Fibroblast of skin of back (primary cell): ENCODE measurements at regions not wholly inside any gene's neighbourhood (a gene's known extent, or its start where the extent isn't known, plus 50 kb on each side); places are given as distances from the start of the nearest gene placed in this dataset.
"Not testable (repeated sequence)": the region's sequence is repeated elsewhere in the genome, so short reads cannot be mapped to it uniquely, and the experiment has no call there.

Source experiments
- DNase-seq: peaks from one replicate; pipeline ENCODE4 v3.0.0-alpha.2; 2013

DNA sequence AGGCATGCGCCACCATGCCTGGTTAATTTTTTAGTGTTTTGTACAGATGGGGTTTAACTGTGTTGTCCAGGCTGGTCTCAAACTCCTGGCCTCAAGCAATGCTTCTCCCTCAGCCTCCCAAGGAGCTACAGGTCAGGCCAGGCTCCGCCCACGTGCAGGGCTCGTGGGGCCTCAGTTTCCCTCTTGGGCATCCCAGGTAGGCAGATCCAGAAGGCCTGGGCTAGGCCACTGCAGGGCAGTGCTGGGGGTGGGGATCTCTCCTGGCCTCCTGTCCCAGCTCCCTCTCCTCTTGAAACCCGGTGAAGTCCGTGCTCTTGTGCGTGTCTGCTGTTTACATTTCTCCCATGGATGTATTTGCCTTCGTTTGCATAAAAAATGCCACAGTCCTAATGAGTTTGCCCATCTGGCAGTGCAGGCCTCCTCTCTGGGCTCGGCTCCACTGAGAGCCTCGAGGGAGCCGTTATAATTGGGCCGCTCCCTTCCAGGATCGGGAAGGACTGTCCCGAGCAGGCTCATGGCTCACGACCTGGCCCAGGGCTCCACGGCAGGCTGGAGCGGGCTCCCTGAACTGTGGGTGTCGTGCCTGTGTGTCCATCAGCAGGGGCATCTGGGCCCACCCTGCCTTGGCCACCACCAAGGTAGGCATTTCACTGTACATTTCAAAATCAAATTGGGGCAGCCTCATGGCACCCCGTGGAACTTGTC lies 52.6 kb upstream of the RUFY1 start:
- no peak for DNase-seq

DNA sequence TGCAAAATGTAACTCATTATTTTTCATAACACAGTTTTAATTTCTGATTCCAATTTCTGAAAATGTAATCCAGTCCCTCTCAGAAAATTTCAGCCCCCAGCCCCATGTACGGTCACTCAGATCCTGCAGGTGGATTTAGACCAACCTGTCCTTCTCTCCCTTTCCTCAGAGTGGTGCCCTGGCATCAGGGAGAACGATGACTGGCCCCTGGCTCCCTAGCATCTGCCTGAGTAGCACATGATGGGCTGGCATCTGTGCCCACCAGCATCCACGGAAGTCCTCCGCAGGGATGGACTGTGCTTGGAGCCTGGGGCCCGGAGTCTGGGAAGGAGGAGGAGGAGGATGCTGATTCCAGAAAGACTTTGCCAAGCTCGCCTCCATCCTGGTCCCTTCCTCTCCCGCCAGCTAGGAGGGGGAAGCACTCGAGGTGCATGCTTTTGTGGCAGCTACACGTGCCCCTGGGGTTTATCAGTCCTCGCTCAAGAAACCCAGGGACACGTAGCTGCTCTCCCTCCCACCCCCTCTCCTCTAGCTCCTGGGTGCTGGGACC lies 54.4 kb upstream of the RUFY1 start:
- no peak for DNase-seq

DNA sequence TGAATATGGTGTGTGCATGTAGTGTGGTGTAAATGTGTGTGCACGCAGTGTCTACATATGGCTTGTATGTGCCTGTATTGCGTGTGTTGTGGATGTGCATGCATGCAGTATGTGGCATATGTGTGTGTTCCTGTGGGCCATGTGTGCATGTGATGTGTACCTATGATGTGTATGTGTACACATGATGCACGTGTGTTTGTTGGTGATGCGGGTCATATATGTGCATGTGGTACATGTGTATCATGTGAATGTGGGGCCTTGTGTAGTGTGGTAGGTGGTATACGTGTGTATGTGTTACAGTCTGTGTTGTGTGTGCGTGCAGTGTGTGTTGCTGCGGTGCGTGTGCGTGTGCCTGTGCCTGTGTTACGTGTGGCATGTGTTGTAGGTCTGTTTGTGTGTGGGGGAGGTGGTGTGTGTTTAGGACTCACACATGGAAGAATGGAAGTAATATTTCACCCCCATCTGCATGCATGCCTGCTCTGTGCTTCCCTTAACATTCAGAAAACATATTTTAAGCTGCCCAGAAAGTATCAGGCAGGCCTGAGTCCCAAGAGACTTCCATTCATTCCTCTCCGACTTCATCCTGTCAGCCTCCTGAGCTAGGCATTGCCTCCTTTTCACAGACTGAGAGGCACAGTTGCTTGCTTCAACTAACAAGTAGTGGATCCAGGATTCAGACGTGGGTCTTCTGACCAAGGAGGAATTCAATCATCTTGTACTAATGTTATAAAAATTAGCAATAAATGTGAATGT lies 55.4 kb upstream of the RUFY1 start:
- no peak for DNase-seq

DNA sequence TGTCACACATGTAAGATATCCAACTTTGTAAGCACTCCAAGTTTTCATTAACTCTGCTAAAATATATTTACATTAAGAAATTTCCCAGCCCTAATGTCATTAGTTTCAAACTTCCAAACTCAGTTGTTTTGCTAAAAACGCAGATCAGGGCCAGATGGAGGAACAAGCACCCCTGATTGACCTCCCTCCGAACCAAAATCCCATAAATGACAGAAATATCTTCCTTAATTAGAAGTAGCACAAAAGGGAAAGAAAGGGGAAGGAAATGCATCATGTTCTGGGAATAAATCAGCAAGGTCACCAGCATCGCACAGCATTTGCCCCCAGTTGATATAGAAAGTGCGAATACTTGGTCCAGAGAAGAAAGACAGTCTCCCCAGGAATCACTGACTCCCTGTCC lies 61.4 kb upstream of the RUFY1 start:
- no peak for DNase-seq

DNA sequence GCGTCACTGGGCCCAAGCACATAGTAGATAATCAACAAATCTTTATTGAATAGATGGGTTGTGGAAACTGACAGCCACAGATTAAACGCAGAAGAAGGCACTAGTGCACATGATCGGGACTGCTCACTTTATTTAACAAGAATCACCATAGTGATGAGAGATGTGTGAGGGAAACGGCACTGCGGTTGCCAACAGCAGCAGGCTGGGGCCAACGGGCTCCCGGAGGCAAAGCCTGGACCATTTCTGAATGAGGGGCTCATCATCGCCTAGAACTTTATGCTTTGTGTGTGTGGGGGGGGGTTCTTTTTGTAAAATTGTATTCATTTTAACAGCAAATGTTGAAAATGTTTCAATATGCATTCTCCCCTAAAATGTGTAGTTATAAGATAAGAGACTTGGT lies 61.9 kb upstream of the RUFY1 start:
- DNase-seq = no peak

DNA sequence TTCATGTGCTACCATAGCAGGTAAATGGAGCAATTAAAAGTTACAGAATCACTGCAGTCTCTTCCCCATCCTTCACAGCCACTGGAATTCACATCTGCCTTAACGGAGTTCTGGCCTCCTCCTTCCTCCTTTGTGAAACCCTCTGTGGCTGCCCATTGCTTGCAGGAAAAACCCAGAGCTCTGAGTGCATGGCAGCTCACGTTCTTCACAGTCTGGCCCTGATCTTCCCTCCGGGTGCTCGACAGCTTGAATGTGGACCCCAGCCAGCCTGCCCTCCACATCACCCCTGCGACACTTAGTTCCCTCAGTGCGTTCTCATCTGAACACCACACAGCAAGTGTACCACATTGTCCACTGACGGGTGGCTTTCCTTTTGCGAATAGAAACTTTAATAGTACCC lies 63.2 kb upstream of the RUFY1 start:
- DNase-seq = no peak

DNA sequence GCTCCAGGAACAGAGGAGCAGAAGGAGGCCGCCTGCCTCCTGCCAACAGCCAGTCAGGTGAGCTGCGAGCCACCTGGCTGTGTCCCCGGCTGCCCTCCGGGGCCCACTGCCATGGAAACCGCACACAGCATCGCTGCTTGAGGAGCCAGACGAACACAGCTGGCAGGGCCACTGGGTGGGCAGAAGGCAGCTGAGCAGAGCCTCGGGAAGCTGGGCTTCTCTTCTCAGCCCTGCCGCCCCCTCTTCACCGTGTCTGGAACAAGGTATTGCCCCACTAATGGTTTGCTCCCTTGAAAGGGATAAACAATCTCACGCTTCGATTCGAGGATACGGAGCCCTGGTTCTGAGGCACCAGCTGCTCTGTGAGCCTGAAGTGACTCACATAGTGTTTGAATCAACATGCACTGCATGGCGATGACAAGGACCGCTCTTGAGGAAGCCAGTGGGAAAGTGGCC lies 63.7 kb upstream of the RUFY1 start:
- DNase-seq = no peak

DNA sequence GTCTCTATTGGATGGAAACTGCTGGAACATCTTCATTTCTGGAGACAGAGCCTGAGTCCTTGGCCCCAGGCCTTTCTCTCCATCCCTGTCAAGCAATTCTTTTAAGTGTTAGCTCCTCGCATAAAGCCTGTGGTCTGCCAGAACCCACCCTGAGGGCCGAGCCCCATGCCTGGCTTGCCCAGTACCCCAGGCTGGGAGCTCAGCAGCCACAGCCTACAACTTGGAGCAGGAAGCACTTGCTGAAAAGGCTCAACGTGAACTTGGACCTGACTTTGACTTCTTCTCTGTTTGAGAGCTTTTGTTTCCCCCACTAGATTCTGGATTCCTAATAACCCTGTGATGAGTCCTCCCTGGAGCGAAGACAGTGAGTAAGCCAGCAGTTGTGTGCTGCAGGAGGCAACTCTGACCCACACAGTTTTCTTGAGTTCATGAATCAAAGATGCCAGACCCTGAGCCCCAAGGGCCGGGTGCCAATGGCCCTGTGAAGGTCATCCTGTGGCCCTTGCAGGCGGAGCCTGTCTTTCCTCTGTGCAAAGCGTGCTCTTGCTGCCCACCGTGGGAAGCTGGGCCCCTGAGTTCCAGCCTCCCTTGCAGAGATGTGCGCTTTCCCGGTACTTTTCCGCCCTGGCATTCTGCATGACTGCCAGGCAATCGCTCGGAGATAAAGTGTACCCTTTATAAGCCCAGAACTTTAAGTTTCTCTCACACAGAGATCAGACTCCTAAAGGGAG lies 64.3 kb upstream of the RUFY1 start:
- DNase-seq = no peak

DNA sequence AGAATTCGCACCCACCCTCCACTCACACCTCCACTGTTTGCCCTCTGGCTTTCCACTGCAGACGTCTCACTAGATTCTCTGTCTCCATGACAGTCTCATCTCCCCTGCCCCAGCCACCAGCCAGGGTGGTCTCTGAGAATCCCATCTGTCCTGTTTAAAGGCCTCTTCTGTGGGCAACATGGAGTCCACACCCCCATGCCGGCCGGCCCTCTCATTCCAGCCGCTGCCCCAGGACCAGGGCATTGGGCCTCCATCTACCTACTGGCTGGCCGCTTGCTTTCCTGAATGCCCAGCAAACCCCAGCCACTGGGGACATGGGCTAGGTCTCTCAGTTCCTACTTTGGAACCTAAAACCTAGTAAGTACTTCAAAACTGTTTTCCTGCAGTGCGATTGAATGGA lies 65.6 kb upstream of the RUFY1 start:
- DNase-seq = no peak

DNA sequence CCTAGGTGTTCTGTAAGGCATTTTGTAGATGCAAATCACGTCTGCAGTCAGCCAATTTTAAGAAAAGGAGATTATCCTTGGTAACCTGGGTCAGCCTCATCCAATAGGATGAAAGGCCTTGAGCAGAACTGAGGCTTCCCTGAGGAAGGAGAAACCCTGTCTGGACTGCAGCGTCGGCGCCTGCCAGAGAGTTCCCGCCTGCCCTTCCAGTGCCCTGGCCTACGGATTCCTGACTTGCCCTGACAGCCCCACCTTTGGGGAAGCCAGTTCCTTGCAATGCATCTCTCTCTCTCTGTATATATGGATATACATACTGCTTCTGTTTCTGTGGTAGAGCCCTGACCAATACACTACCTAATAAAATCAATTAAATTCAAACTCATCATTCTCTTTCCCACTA lies 66.2 kb upstream of the RUFY1 start:
- DNase-seq = no peak

DNA sequence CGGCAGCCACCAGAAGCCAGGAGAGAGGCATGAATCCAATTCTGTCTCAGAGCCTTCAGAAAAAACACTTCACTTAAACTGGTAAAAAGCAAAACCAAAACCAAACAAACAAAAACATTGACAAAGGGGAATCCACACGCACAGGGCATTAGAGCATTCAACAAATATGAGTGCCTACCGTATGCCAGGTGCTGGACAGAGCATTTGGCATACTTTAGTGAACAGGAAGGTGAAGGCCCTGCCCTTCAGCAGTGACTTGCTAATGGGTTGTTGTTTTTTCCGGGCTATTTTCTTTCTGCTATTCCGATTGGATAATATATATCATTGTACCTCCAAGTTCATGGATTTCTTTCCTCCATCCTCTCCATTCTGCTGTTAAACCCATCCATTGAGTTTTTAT lies 71.7 kb upstream of the RUFY1 start:
- no peak for DNase-seq

DNA sequence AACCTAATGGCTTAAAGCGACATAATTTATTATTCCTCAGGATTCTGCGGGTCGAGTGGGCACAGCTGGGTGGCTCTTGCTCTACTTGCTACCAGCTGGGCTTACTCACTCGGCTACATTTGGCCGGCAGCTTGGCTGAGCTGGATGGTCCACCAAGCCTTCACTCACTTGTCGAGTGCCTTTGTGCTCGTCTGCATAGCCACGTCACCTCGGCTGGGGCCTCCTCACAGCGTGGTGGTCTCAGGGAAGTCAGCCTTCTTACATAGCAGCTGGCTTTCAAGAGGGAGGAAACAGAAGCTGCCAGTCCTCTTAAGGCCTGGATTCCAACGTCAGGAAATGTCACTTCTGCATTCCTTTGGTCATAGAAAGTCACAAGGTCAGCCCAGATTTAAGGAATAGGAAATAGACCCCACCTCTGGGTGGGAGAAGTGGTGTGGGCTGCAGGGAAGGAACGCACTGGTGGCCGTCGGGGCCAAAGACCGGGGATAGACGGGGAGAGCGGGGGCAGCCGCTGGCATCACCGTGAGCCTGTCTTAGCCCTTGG lies 75.1 kb upstream of the RUFY1 start:
- DNase-seq = peak; percentile 8

DNA sequence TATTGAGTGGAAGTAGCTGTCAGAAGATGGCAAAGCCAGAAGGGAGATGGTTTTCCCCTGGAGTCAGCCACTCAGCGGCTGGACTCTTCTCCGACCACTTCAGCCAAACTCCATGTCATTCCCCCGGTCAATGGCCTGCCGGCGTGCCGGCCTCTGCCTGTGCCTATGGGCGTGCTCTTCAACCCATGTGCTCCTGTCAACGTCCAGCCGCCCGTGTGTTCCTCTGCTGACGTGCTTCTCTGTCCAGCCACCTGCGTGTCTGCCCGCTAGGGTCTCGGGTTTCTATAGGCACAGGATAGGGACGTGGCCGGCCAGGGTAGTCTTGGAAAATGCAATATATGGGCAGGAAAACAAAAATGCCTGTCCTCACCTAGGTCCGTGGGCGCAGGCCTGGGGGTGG lies 77.7 kb upstream of the RUFY1 start:
- DNase-seq = no peak

DNA sequence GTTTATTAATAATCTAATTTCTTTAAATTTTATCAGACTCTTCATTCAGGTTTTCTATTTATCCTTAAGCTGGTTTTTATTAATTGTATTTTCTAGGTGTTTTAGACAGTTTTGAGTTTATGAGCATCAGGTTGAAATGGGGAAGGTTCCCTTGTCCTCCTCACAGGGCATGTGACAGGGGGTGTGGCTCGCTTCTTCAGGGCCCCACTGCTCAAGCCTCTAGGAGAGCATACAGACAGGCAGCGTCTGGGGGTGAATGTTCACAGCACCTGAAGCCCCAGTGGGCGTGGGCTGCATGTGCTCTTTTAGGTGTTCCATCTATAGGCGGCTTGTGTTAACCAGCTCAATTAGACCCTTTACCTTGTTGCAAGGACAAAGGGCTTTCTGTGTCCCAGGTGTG lies 78.2 kb upstream of the RUFY1 start:
- no peak for DNase-seq

DNA sequence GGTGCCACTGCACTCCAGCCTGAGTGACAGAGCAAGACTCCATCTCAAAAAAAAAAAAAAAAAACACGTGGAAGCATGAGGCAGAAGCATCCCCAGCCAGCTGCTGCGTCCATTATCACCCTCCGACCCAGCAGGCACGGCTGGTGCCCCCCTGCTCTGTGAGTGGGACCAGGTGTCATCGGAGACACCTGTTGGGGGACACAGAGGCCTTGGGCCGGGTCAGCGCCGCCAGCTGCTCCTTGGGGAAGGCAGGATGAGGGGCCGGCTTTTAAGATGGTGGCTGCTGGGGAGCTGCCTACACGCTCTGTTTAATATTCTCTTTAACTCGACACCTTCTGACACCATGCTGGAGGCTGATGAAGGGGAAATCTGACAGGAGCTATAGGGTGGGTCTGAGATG lies 80.2 kb upstream of the RUFY1 start:
- no peak for DNase-seq

DNA sequence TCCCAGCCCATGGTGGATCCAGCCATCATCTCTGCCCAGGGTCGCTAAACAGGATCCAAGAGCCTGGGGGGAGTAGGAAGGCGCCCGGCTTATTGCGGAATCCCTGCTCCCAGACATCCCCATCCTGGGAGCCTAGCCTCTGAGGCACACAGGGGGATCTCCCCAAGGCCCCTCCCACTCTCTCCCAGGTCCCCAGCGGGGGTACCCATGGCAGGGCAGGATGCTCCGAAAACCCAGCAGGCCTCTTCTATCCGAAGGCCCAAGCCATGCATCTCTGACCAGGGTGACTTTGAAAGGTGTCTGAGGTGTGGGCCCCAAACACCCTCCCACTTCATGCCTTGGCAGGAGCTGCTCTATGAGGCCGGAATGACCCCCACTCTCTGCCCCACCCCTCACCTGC lies 81.7 kb upstream of the RUFY1 start:
- no peak for DNase-seq

DNA sequence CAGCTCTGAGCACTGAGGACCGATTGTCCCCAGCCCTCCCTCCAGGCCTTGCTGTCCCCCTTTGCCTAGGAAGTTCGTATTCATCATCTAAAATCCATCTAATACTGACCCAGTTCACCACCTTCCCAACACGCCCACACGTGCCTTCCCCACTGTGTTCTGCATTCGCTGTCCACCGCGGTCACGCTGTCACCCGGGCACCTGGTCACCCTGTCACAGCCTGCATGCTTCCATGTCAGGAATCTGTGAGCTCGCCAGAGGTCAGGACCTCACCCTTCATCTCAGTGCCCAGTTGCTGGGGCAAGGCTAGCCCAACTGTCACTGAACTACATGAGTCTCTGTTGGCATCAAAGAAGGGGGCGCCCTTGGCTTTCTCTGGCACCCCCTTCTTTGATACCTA lies 82.9 kb upstream of the RUFY1 start:
- no peak for DNase-seq

DNA sequence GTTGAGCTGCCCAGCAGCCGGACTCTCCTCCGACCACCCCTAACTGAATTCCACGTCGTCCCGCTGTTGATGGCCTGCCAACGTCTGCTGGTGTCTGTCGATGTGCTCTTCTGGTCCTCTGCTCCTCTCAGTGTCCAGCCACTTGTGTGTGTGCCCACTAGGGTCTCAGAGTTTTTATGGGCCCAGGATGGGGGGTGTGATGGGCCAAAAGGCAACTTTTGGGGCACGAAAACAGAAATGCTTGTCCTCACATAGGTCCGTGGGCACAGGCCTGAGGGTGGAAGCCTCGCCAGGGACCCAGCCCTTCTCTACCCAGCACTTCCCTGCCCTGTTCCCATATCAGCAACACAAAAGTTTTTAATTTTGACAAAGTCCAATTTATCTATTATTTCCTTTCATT lies 85.7 kb upstream of the RUFY1 start:
- no peak for DNase-seq

DNA sequence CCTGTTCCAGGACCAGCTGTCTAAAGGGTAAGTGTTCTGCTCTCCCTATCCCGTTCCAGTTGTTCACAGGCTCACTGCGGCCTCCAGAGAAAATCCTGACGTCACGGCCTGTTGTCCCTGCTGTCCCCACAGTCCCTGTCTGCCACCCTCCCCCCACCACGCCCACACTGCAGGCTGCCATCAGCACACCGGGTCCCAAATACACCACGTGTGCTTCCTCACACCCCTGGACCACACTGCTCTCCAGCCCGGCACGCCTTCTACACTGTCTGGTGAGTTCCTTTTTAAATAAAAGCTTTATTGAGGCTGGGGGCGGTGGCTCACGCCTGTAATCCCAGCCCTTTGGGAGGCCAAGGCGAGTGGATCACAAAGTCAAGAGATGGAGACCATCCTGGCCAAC lies 88.3 kb upstream of the RUFY1 start:
- DNase-seq = no peak

DNA sequence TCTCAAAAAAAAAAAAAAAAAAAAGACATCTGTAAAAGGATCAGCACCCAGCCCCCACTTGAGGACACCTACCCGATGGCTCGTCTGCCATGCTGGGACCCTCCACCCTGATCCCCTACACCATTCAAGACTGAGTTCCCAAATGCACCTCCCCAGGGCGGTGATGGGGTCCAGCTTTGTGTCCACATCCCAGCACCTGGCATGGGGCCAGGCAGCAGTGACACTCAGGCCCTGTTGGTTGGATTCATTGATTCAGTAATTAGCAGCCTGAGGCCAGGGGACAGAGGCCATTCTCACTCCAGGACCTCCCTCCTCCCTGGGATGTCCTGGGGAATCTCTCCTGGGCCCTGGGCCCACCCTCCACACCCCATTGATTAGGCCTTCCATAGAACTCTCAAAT lies 88.8 kb upstream of the RUFY1 start:
- no peak for DNase-seq

DNA sequence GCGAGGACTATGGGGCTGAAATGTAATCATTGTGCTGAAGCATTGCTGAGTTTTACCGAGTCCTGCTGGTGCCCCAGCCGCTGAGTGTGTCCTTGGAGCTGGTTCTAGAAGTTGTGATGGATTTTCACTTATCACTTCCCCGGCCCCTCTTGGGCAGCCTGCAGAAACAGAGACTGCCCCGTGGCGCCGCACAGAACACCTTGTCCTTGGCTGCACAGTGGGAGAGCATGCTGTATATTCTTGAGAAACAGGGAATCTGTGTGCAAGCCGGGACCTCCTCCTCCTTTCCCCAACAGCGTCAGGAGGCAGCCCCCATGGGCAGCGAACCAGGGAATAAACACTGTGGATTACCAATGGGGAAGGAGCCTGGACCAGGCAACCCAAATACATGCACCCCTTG lies 90.6 kb upstream of the RUFY1 start:
- no peak for DNase-seq

DNA sequence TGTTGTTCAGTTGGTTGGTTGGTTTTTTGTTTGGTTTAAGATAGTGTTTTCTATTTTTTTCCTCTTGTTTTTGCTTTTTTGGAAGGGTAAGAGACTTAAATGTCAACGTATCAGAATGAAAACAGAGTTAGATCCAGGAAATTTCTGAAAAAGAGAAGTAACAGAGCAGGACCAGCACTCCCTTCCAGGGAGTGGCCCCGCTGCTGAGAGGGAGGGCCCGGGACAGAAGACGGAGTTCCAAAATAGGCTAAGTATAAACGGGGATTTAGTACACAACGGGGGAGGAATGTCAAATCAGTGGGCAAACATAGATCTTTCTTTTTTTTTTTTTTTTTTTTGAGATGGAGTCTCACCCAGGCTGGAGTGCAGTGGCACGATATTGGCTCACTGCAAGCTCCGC lies 92.7 kb upstream of the RUFY1 start:
- no peak for DNase-seq

DNA sequence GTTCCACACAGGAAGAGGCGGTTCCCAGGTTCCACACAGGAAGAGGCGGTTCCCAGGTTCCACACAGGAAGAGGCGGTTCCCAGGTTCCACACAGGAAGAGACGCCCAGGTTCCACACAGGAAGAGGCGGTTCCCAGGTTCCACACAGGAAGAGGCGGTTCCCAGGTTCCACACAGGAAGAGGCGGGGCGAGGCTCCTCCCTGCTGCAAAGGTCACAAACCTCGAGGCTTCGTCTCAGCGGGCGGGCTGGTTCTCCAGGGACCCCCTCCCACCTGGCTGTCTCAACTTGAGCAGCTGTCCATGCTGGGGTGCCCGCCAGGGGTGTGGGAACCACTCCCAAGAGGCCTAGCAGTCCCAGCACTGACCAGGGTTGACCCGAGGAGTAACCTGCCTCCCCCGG lies 94.3 kb upstream of the RUFY1 start:
- DNase-seq = not testable (repeated sequence)
